Common myeloid progenitor, CD34-positive (primary cell): ENCODE measurements at regions not wholly inside any gene's neighbourhood (a gene's known extent, or its start where the extent isn't known, plus 50 kb on each side); places are given as distances from the start of the nearest gene placed in this dataset.

ENCODE experiments used
- CTCF ChIA-PET: fragments of 350-600 bp; sonication (Branson Sonifier 250); formaldehyde crosslinking; loops from one replicate; lab custom pipeline; 2021; ENCODE audit warnings: antibody characterized with exemption; lab: Charles Lee
- POLR2A ChIA-PET: fragments of 350-600 bp; sonication (Branson Sonifier 250); formaldehyde crosslinking; loops from one replicate; lab custom pipeline; 2021; ENCODE audit warnings: antibody characterized with exemption; lab: Charles Lee
- DNase-seq, 3 donors: peaks; one replicate each; pipeline versions ENCODE4 v3.0.0 to v3.0.0-alpha.2; 2013
- H3K27ac ChIP-seq, 2 experiments: 1 replicate in 1 of 2; 2 replicates in 1 of 2; pipeline ENCODE4 v1.7.0; 2013; ENCODE audit warnings: inconsistent platforms in 2 of 2, low read length in 2 of 2, mild to moderate bottlenecking in 2 of 2, low read depth in 1 of 2, moderate library complexity in 1 of 2; ENCODE audit not compliant: severe bottlenecking in 2 of 2, insufficient read depth in 1 of 2, poor library complexity in 1 of 2
- H3K27me3 ChIP-seq, 5 experiments: replicated peaks in 2 of 5; 1 replicate in 3 of 5; 2 replicates in 2 of 5; pipeline versions ENCODE4 v1.6.1 to v1.7.0; 2013; ENCODE audit warnings: low read length in 4 of 5, mild to moderate bottlenecking in 2 of 5, moderate library complexity in 2 of 5, inconsistent platforms in 1 of 5; ENCODE audit not compliant: insufficient read depth in 5 of 5, control insufficient read depth in 4 of 5
- H3K36me3 ChIP-seq, 4 experiments: 1 replicate in 2 of 4; 2 replicates in 2 of 4; pipeline versions ENCODE4 v1.6.1 to v1.7.0; 2013; ENCODE audit warnings: low read length in 3 of 4, control low read depth in 1 of 4, mild to moderate bottlenecking in 1 of 4; ENCODE audit not compliant: control insufficient read depth in 4 of 4, insufficient read depth in 4 of 4
- H3K4me1 ChIP-seq, 4 experiments: 1 replicate in 3 of 4; 2 replicates in 1 of 4; pipeline versions ENCODE4 v1.6.1 to v1.7.1; 2013; ENCODE audit warnings: low read length in 3 of 4, mild to moderate bottlenecking in 3 of 4, control low read depth in 1 of 4, inconsistent platforms in 1 of 4, moderate library complexity in 1 of 4; ENCODE audit not compliant: control insufficient read depth in 4 of 4, insufficient read depth in 4 of 4; ENCODE audit errors: control extremely low read depth in 1 of 4
- H3K4me3 ChIP-seq, 7 experiments: 1 replicate in 4 of 7; 2 replicates in 3 of 7; pipeline versions ENCODE4 v1.5.1 to v1.7.0; 2013; ENCODE audit warnings: mild to moderate bottlenecking in 7 of 7, low read length in 6 of 7, moderate library complexity in 6 of 7, inconsistent platforms in 2 of 7, low read depth in 2 of 7, control low read depth in 1 of 7; ENCODE audit not compliant: insufficient read depth in 4 of 7, control insufficient read depth in 1 of 7; ENCODE audit errors: extremely low read depth in 1 of 7
- H3K9me3 ChIP-seq, 5 experiments: 1 replicate in 4 of 5; 2 replicates in 1 of 5; pipeline versions ENCODE4 v1.6.1 to v1.7.1; 2013; ENCODE audit warnings: low read length in 4 of 5, mild to moderate bottlenecking in 2 of 5, inconsistent platforms in 1 of 5, low read depth in 1 of 5, moderate library complexity in 1 of 5; ENCODE audit not compliant: control insufficient read depth in 4 of 5, insufficient read depth in 2 of 5; ENCODE audit errors: control extremely low read depth in 1 of 5
- WGBS: methylation state at CpG from one replicate; pipeline ENCODE4 v1.1.5; 2013; ENCODE audit not compliant: insufficient coverage; 5-methylcytosine and 5-hydroxymethylcytosine counted together

- 100% methylated on average over 6 of the region's 8 CpGs for WGBS
- no peaks in the 10 kb centered on the region for H3K27me3 ChIP-seq
- H3K9me3 ChIP-seq, result peaks cover 0 to 1% (median 0%) of the 10 kb centered on the region in 5 experiments
- no peak for DNase-seq
- no peak overlapping the region for H3K4me3 ChIP-seq
- no peak overlapping the region for H3K27ac ChIP-seq
- POLR2A ChIA-PET, result no interaction called here
- no peaks in the 10 kb centered on the region for H3K36me3 ChIP-seq
- CTCF ChIA-PET, result no interaction called here
- no peaks in the 10 kb centered on the region for H3K4me1 ChIP-seq
Measured at GRCh38 chr4:129903861-129904260, 807.9 kb downstream of the C4orf33 start.

GRCh38 chr4:129905256-129905655, 809.3 kb downstream of the C4orf33 start:
- DNase-seq, result no peak
- Histone ChIP-seq H3K4me3 (no peak overlapping the region), H3K27ac (no peak overlapping the region), H3K36me3 (no peaks in the 10 kb centered on the region), H3K27me3 (no peaks in the 10 kb centered on the region), H3K9me3 (peaks cover 0 to 1% (median 0%) of the 10 kb centered on the region in 5 experiments), H3K4me1 (no peaks in the 10 kb centered on the region)
- no CpG with 5 or more reads among the region's 1 CpG for WGBS
- CTCF ChIA-PET, result no interaction called here
- POLR2A ChIA-PET, result no interaction called here

GRCh38 chr4:129908117-129908516, 812.2 kb downstream of the C4orf33 start:
- Histone ChIP-seq H3K27ac (no peak overlapping the region), H3K4me3 (no peak overlapping the region), H3K4me1 (no peaks in the 10 kb centered on the region), H3K27me3 (no peaks in the 10 kb centered on the region), H3K36me3 (no peaks in the 10 kb centered on the region), H3K9me3 (peaks cover 0 to 1% (median 0%) of the 10 kb centered on the region in 5 experiments)
- 80% methylated on average over 1 of the region's 4 CpGs for WGBS
- CTCF ChIA-PET, result no interaction called here
- POLR2A ChIA-PET, result no interaction called here
- DNase-seq, result no peak

DNA sequence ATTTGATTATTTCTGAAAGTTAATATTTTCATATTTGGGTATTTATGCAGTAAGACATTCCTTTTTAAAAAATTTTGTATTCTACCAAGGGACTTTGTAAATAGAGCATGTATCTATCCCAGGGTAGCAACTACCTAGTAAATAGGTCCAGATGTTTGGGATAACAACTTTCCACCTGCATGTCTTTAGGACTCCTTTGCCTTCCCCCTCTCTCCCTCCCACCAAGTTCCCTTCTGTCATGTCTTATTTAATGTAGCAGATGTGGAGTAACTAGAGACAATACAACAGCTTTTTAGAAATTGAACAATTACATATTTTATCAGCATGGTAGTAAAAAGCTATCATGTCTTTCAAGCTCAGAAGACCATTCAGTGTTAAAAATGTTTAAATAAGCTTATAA, 821.0 kb downstream of the C4orf33 start:
- Histone ChIP-seq H3K27ac (no peak overlapping the region), H3K4me3 (no peak overlapping the region), H3K4me1 (no peaks in the 10 kb centered on the region), H3K9me3 (no peaks in the 10 kb centered on the region), H3K27me3 (no peaks in the 10 kb centered on the region), H3K36me3 (no peaks in the 10 kb centered on the region)
- DNase-seq, result no peak
- POLR2A ChIA-PET, result no interaction called here
- CTCF ChIA-PET, result no interaction called here

DNA sequence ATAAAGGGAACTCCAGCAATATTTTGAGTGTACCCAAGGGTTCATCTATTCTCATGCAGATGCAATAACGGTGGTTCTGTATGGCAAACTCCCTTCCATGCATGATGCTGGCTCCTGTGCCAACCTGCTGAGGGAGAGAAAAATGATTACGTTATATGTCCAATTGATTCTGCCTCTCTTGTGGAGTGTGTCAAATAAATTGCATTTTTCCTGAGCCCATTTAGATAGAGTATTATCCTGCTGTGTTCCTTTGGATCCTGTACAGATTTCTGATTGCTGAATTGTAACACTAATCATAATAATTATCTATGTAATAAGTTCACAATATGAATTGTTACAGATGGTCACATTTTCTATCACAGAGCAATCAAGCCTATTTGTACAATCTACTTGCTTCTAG, 821.7 kb downstream of the C4orf33 start:
- H3K4me3 ChIP-seq, result no peak overlapping the region
- no peaks in the 10 kb centered on the region for H3K36me3 ChIP-seq
- H3K9me3 ChIP-seq, result no peaks in the 10 kb centered on the region
- no peak overlapping the region for H3K27ac ChIP-seq
- 92% methylated on average over 1 of the region's 2 CpGs for WGBS
- DNase-seq, result no peak
- H3K4me1 ChIP-seq, result no peaks in the 10 kb centered on the region
- POLR2A ChIA-PET, result no interaction called here
- CTCF ChIA-PET, result no interaction called here
- no peaks in the 10 kb centered on the region for H3K27me3 ChIP-seq

DNA sequence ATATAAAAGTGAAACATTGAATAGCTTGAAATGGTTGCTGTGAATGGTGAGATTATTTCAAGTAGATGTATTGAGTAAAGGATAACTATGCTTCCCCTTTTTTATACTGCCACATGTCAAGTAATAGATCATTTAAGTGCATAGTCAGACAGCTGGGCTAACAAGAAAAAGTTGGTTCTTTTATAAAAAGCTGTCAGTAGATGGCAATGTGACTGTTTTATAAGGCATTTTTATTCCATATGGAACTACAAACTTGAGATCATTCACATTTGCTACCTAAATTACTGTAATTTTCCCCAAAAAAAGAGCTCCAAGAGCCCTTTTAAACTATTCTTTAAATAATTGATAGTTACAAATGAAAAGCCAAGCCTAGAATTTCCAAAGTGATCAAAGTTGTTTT, 831.0 kb downstream of the C4orf33 start:
- Histone ChIP-seq H3K27ac (no peak overlapping the region), H3K9me3 (no peaks in the 10 kb centered on the region), H3K27me3 (no peaks in the 10 kb centered on the region), H3K4me1 (no peaks in the 10 kb centered on the region), H3K4me3 (no peak overlapping the region), H3K36me3 (no peaks in the 10 kb centered on the region)
- CTCF ChIA-PET, result no interaction called here
- POLR2A ChIA-PET, result no interaction called here
- DNase-seq, result no peak

- no peak overlapping the region for H3K4me3 ChIP-seq
- POLR2A ChIA-PET, result no interaction called here
- DNase-seq, result no peak
- WGBS, result no CpG with 5 or more reads among the region's 1 CpG
- no peaks in the 10 kb centered on the region for H3K9me3 ChIP-seq
- H3K36me3 ChIP-seq, result no peaks in the 10 kb centered on the region
- no peaks in the 10 kb centered on the region for H3K27me3 ChIP-seq
- no peak overlapping the region for H3K27ac ChIP-seq
- H3K4me1 ChIP-seq, result no peaks in the 10 kb centered on the region
- CTCF ChIA-PET, result no interaction called here
Measured at GRCh38 chr4:129929052-129929451, 833.1 kb downstream of the C4orf33 start.
